ENCODE measurements at regions not wholly inside any gene's neighbourhood (a gene's known extent, or its start where the extent isn't known, plus 50 kb on each side); places are given as distances from the start of the nearest gene placed in this dataset.

- no peak overlapping the region for H3K27ac ChIP-seq
- 44 to 52% methylated on average over 1 of the region's 1 CpG for WGBS, 2 donors
- H3K27me3 ChIP-seq, result no peaks in the 10 kb centered on the region
- no peak for TF ChIP-seq POLR2A (IDR thresholded peaks at IDR 0.05)
- peaks cover 0 to 11% (median 0%) of the 10 kb centered on the region in 3 donors for H3K9me3 ChIP-seq
- no peak overlapping the region for H3K4me3 ChIP-seq
- intact Hi-C loops (cut with DNase I), result no loop called here
- H3K36me3 ChIP-seq, result no peaks in the 10 kb centered on the region
- DNase-seq, result no peak
- no peaks in the 10 kb centered on the region for H3K4me1 ChIP-seq
These were observed 255.8 kb downstream of the PRELID2 start for GRCh38 chr5:145579301-145579700.

GRCh38 chr5:145574889-145575573 lies 260.1 kb downstream of the PRELID2 start:
- TF ChIP-seq POLR2A (IDR thresholded peaks at IDR 0.05) (no peak), CTCF (IDR thresholded peaks at IDR 0.05) (no peak)
- WGBS, 2 donors, result 52 to 53% methylated on average over 3 of the region's 3 CpGs
- intact Hi-C loops (cut with DNase I), result no loop called here

GRCh38 chr5:145568581-145568980 lies 266.6 kb downstream of the PRELID2 start:
- TF ChIP-seq CTCF (IDR thresholded peaks at IDR 0.05) (no peak), POLR2A (IDR thresholded peaks at IDR 0.05) (no peak)
- intact Hi-C loops (cut with DNase I), result no loop called here
- no peak for DNase-seq
- Histone ChIP-seq H3K4me1 (no peaks in the 10 kb centered on the region), H3K4me3 (no peak overlapping the region), H3K9me3 (no peaks in the 10 kb centered on the region), H3K36me3 (no peaks in the 10 kb centered on the region), H3K27ac (no peak overlapping the region), H3K27me3 (no peaks in the 10 kb centered on the region)

More at GRCh38 chr5:145574889-145575573, 260.1 kb downstream of the PRELID2 start:
- Histone ChIP-seq H3K9me3 (peaks cover 0 to 4% (median 0%) of the 10 kb centered on the region in 3 donors), H3K27me3 (no peaks in the 10 kb centered on the region), H3K4me3 (no peak overlapping the region), H3K36me3 (no peaks in the 10 kb centered on the region), H3K4me1 (no peaks in the 10 kb centered on the region), H3K27ac (no peak overlapping the region)
- no peak for DNase-seq

GRCh38 chr5:145562931-145563330 lies 272.2 kb downstream of the PRELID2 start:
- no peak for TF ChIP-seq CTCF (IDR thresholded peaks at IDR 0.05)
- no peak for TF ChIP-seq POLR2A (IDR thresholded peaks at IDR 0.05)
- DNase-seq, result no peak
- no peaks in the 10 kb centered on the region for H3K27me3 ChIP-seq
- H3K36me3 ChIP-seq, result no peaks in the 10 kb centered on the region
- no peaks in the 10 kb centered on the region for H3K9me3 ChIP-seq
- WGBS, 2 donors, result 71 to 78% methylated on average over 4 of the region's 4 CpGs
- H3K4me1 ChIP-seq, result no peaks in the 10 kb centered on the region
- no peak overlapping the region for H3K4me3 ChIP-seq
- intact Hi-C loops (cut with DNase I), result no loop called here
- H3K27ac ChIP-seq, result no peak overlapping the region

- DNase-seq, result no peak
- no peak overlapping the region for H3K27ac ChIP-seq
- peaks cover 0 to 14% (median 0%) of the 10 kb centered on the region in 3 donors for H3K4me1 ChIP-seq
- no peak overlapping the region for H3K4me3 ChIP-seq
- intact Hi-C loops (cut with DNase I), result no loop called here
- H3K27me3 ChIP-seq, result no peaks in the 10 kb centered on the region
- H3K36me3 ChIP-seq, result no peaks in the 10 kb centered on the region
- H3K9me3 ChIP-seq, result no peaks in the 10 kb centered on the region
- 93 to 100% methylated on average over 1 of the region's 1 CpG for WGBS, 2 donors
- TF ChIP-seq CTCF (IDR thresholded peaks at IDR 0.05) (no peak), POLR2A (IDR thresholded peaks at IDR 0.05) (no peak)
These were observed 276.9 kb downstream of the PRELID2 start for GRCh38 chr5:145558288-145558687.

- no peak for DNase-seq
- Histone ChIP-seq H3K27ac (no peak overlapping the region), H3K4me3 (no peak overlapping the region), H3K9me3 (no peaks in the 10 kb centered on the region), H3K27me3 (no peaks in the 10 kb centered on the region), H3K36me3 (no peaks in the 10 kb centered on the region), H3K4me1 (peaks cover 0 to 20% (median 0%) of the 10 kb centered on the region in 3 donors)
- intact Hi-C loops (cut with DNase I), result no loop called here
- WGBS, 2 donors, result 50 to 96% methylated on average over 1 of the region's 1 CpG
- TF ChIP-seq CTCF (IDR thresholded peaks at IDR 0.05) (no peak), POLR2A (IDR thresholded peaks at IDR 0.05) (no peak)
These were observed 277.8 kb downstream of the PRELID2 start for GRCh38 chr5:145557345-145557744.

Measured in esophagus squamous epithelium (tissue), 5 donors.